H9 (cell line): ENCODE measurements at regions not wholly inside any gene's neighbourhood (a gene's known extent, or its start where the extent isn't known, plus 50 kb on each side); places are given as distances from the start of the nearest gene placed in this dataset.

Source experiments
- DNase-seq: peaks from one replicate; pipeline ENCODE4 v3.0.0-alpha.2; 2017
- H2AFZ ChIP-seq: one replicate; pipeline ENCODE4 v1.6.1; 2013; ENCODE audit warnings: mild to moderate bottlenecking, low read length, control low read depth, moderate library complexity
- H2AK5ac ChIP-seq: 2 replicates; pipeline ENCODE4 v1.6.1; 2013; ENCODE audit warnings: low read length, control low read depth, mixed read lengths; ENCODE audit not compliant: insufficient read length
- H2BK120ac ChIP-seq: one replicate; pipeline ENCODE4 v1.6.1; 2013; ENCODE audit warnings: low read depth, mild to moderate bottlenecking, low read length, control low read depth, inconsistent platforms; ENCODE audit not compliant: poor library complexity, severe bottlenecking
- H2BK12ac ChIP-seq: 2 replicates; pipeline ENCODE4 v1.6.1; 2013; ENCODE audit warnings: low read length, control low read depth, mixed read lengths, low read depth; ENCODE audit not compliant: insufficient read length
- H2BK15ac ChIP-seq: 2 replicates; pipeline ENCODE4 v1.6.1; 2013; ENCODE audit warnings: low read depth, low read length, control low read depth
- H2BK20ac ChIP-seq: one replicate; pipeline ENCODE4 v1.6.1; 2013; ENCODE audit warnings: low read depth, mild to moderate bottlenecking, low read length, control low read depth, inconsistent platforms; ENCODE audit not compliant: poor library complexity, severe bottlenecking
- H2BK5ac ChIP-seq: 2 replicates; pipeline ENCODE4 v1.6.1; 2013; ENCODE audit warnings: low read length, control low read depth, mixed read lengths; ENCODE audit not compliant: insufficient read length
- H3K14ac ChIP-seq: 2 replicates; pipeline ENCODE4 v1.6.1; 2013; ENCODE audit warnings: low read length, control low read depth; ENCODE audit not compliant: insufficient read depth
- H3K18ac ChIP-seq: 2 replicates; pipeline ENCODE4 v1.6.1; 2013; ENCODE audit warnings: low read depth, mild to moderate bottlenecking, mixed read lengths, low read length, control low read depth; ENCODE audit not compliant: insufficient read length
- H3K23ac ChIP-seq: 2 replicates; pipeline ENCODE4 v1.6.1; 2013; ENCODE audit warnings: low read length, control low read depth, mixed read lengths, low read depth; ENCODE audit not compliant: insufficient read length
- H3K23me2 ChIP-seq: 2 replicates; pipeline ENCODE4 v1.6.1; 2013; ENCODE audit warnings: low read depth, mild to moderate bottlenecking, mixed read lengths, low read length, control low read depth; ENCODE audit not compliant: insufficient read length, poor library complexity, severe bottlenecking
- H3K27ac ChIP-seq: 2 replicates; pipeline ENCODE4 v1.5.1; 2013; ENCODE audit warnings: low read length, control low read depth, mixed read lengths, low read depth; ENCODE audit not compliant: insufficient read length
- H3K27me3 ChIP-seq: 2 replicates; pipeline ENCODE4 v1.6.1; 2013; ENCODE audit warnings: low read length, control low read depth, inconsistent platforms; ENCODE audit not compliant: insufficient read depth
- H3K4ac ChIP-seq: 2 replicates; pipeline ENCODE4 v1.6.1; 2013; ENCODE audit warnings: low read depth, mild to moderate bottlenecking, control low read depth, inconsistent platforms, low read length, moderate library complexity
- H3K4me1 ChIP-seq: 2 replicates; pipeline ENCODE4 v1.6.1; 2013; ENCODE audit warnings: low read length, control low read depth, inconsistent platforms; ENCODE audit not compliant: insufficient read depth
- H3K4me2 ChIP-seq: 2 replicates; pipeline ENCODE4 v1.6.1; 2013; ENCODE audit warnings: low read length, control low read depth, mixed read lengths; ENCODE audit not compliant: insufficient read length, insufficient read depth
- H3K56ac ChIP-seq: 2 replicates; pipeline ENCODE4 v1.6.1; 2013; ENCODE audit warnings: low read depth, mild to moderate bottlenecking, mixed read lengths, low read length, control low read depth; ENCODE audit not compliant: insufficient read length
- H3K79me1 ChIP-seq: 2 replicates; pipeline ENCODE4 v1.6.1; 2013; ENCODE audit warnings: low read depth, mild to moderate bottlenecking, moderate library complexity, low read length, control low read depth, inconsistent platforms; ENCODE audit not compliant: insufficient read depth, poor library complexity, severe bottlenecking
- H3K79me2 ChIP-seq: 2 replicates; pipeline ENCODE4 v1.6.1; 2013; ENCODE audit warnings: low read length, control low read depth, inconsistent platforms; ENCODE audit not compliant: insufficient read depth
- H3K9ac ChIP-seq: 2 replicates; pipeline ENCODE4 v1.6.1; 2013; ENCODE audit warnings: low read length, control low read depth, mixed read lengths; ENCODE audit not compliant: insufficient read length; ENCODE audit errors: extremely low read depth
- H3K9me3 ChIP-seq: one replicate; pipeline ENCODE4 v1.6.1; 2013; ENCODE audit warnings: low read depth, low read length, inconsistent platforms; ENCODE audit not compliant: control insufficient read depth
- H3T11ph ChIP-seq: one replicate; pipeline ENCODE4 v1.6.1; 2013; ENCODE audit warnings: mild to moderate bottlenecking, low read length, control low read depth, inconsistent platforms
- H4K20me1 ChIP-seq: one replicate; pipeline ENCODE4 v1.6.1; 2013; ENCODE audit not compliant: control insufficient read depth, insufficient read length, insufficient read depth
- H4K5ac ChIP-seq: 2 replicates; pipeline ENCODE4 v1.6.1; 2013; ENCODE audit warnings: low read depth, mild to moderate bottlenecking, mixed read lengths, low read length, control low read depth; ENCODE audit not compliant: insufficient read length
- H4K8ac ChIP-seq: replicated peaks from 2 replicates; pipeline ENCODE4 v1.6.1; 2013; ENCODE audit warnings: low read length, control low read depth, mixed read lengths, low read depth; ENCODE audit not compliant: insufficient read length
- H4K91ac ChIP-seq: 2 replicates; pipeline ENCODE4 v1.6.1; 2013; ENCODE audit warnings: low read depth, mild to moderate bottlenecking, moderate library complexity, mixed read lengths, low read length, control low read depth; ENCODE audit not compliant: insufficient read length
- H3K27ac Mint-ChIP-seq, 3 experiments: 2 replicates in 2 of 3; 3 replicates in 1 of 3; pipeline ENCODE4 v1.8.0; 2020 to 2021; ENCODE audit warnings: mixed read lengths in 3 of 3, mild to moderate bottlenecking in 1 of 3, moderate library complexity in 1 of 3
- H3K27me3 Mint-ChIP-seq: 2 replicates; pipeline ENCODE4 v1.8.0; 2021; ENCODE audit warnings: low read depth, mild to moderate bottlenecking, moderate library complexity, mixed read lengths
- H3K36me3 Mint-ChIP-seq, 3 experiments: 2 replicates in 2 of 3; 3 replicates in 1 of 3; pipeline ENCODE4 v1.8.0; 2020 to 2021; ENCODE audit warnings: low read depth in 3 of 3, mixed read lengths in 3 of 3; ENCODE audit not compliant: insufficient read depth in 1 of 3
- H3K4me1 Mint-ChIP-seq, 2 experiments: 2 replicates each; pipeline ENCODE4 v1.8.0; 2020; ENCODE audit warnings: mixed read lengths in 2 of 2
- H3K4me3 Mint-ChIP-seq, 2 experiments: 2 replicates in 1 of 2; 3 replicates in 1 of 2; pipeline ENCODE4 v1.8.0; 2020 to 2021; ENCODE audit warnings: mild to moderate bottlenecking in 2 of 2, mixed read lengths in 2 of 2, moderate library complexity in 1 of 2
- H3K9me3 Mint-ChIP-seq, 2 experiments: 2 replicates in 1 of 2; 3 replicates in 1 of 2; pipeline ENCODE4 v1.8.0; 2020; ENCODE audit warnings: mild to moderate bottlenecking in 2 of 2, mixed read lengths in 2 of 2, moderate library complexity in 1 of 2
- CTCF ChIP-seq: fragments of 200-600 bp; sonication (generic); conservative IDR thresholded peaks from 3 replicates; pipeline ENCODE4 v1.8.0; 2021; ENCODE audit warnings: antibody characterized with exemption, mild to moderate bottlenecking
- WGBS: extraction: QIAGEN DNeasy Blood & Tissue Kit; methylation state at CpG from one replicate; pipeline ENCODE4 v1.1.7; 2013; ENCODE audit warnings: missing lambda C conversion rate, low lambda C conversion rate, mixed read lengths; ENCODE audit not compliant: insufficient read length; ENCODE audit errors: extremely low coverage; 5-methylcytosine and 5-hydroxymethylcytosine counted together

GRCh38 chr19:30284885-30285284 is 87.3 kb upstream of the ZNF536 start:
- no peak overlapping the region for H2BK15ac ChIP-seq
- H4K8ac ChIP-seq = no peak overlapping the region
- H3K4me1 ChIP-seq = peaks cover 3% of the 10 kb centered on the region; the same call in 1 of the 2 replicates
- no peaks in the 10 kb centered on the region for H4K20me1 ChIP-seq
- no peaks in the 10 kb centered on the region for H3K9me3 ChIP-seq
- H2BK12ac ChIP-seq = no peak overlapping the region
- Mint-ChIP-seq H3K27me3 (peaks cover 12% of the 10 kb centered on the region), H3K9me3 (no peaks in the 10 kb centered on the region), H3K27ac (no peak overlapping the region), H3K4me1 (peaks cover 16 to 21% of the 10 kb centered on the region in 2 experiments), H3K4me3 (no peak overlapping the region), H3K36me3 (no peaks in the 10 kb centered on the region)
- H3K14ac ChIP-seq = no peak overlapping the region
- no peak overlapping the region for H2BK20ac ChIP-seq
- no peaks in the 10 kb centered on the region; the same call in 1 of the 2 replicates for H3K27me3 ChIP-seq
- no CpG with 5 or more reads among the region's 3 CpGs for WGBS
- no peak overlapping the region for H3K9ac ChIP-seq
- no peak overlapping the region for H2AK5ac ChIP-seq
- no peaks in the 10 kb centered on the region for H3K79me2 ChIP-seq
- no peaks in the 10 kb centered on the region for H3K23me2 ChIP-seq
- no peaks in the 10 kb centered on the region for H3K79me1 ChIP-seq
- H3K56ac ChIP-seq = no peak overlapping the region
- DNase-seq = no peak
- H3T11ph ChIP-seq = no peak overlapping the region
- no peak overlapping the region for H3K27ac ChIP-seq
- TF ChIP-seq CTCF = no peak
- no peak overlapping the region for H3K4me2 ChIP-seq
- no peak overlapping the region for H4K91ac ChIP-seq
- no peak overlapping the region for H2AFZ ChIP-seq
- no peak overlapping the region for H2BK120ac ChIP-seq
- no peak overlapping the region for H3K18ac ChIP-seq
- no peak overlapping the region for H3K23ac ChIP-seq
- no peak overlapping the region for H3K4ac ChIP-seq
- no peak overlapping the region for H2BK5ac ChIP-seq
- no peak overlapping the region for H4K5ac ChIP-seq
